ENCODE measurements at regions not wholly inside any gene's neighbourhood (a gene's known extent, or its start where the extent isn't known, plus 50 kb on each side); places are given as distances from the start of the nearest gene placed in this dataset.

DNA sequence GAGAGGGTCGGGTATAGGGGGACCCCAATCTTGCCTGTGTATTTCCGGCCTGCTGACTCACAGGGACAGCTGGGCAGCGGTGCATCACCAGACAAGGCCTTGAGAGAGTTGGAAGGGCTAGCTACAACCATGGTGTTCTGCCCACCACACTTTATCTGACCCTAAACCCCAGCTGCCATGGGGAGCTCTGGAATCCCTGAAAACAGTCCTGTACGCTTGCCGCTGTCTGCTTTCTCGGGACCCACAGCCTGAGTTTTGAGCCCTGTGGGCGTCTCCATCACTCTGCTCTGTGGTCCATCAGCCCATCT, 100.4 kb upstream of the GSE1 start:
- Histone ChIP-seq H3K9me3 (no peaks in the 10 kb centered on the region), H3K27ac (no peak overlapping the region), H3K4me3 (no peak overlapping the region), H3K36me3 (no peaks in the 10 kb centered on the region), H3K27me3 (no peaks in the 10 kb centered on the region), H3K4me1 (peaks cover 0 to 36% (median 19%) of the 10 kb centered on the region in 12 donors)
- intact Hi-C loops (cut with DNase I): no loop called here
- WGBS, 4 donors: 95 to 97% (median 95%) methylated on average over 7 of the region's 7 CpGs
- no peak for TF ChIP-seq CTCF (IDR thresholded peaks at IDR 0.05)
- TF ChIP-seq POLR2A (IDR thresholded peaks at IDR 0.05): no peak
- no peak for DNase-seq
- ATAC-seq: no peak

DNA sequence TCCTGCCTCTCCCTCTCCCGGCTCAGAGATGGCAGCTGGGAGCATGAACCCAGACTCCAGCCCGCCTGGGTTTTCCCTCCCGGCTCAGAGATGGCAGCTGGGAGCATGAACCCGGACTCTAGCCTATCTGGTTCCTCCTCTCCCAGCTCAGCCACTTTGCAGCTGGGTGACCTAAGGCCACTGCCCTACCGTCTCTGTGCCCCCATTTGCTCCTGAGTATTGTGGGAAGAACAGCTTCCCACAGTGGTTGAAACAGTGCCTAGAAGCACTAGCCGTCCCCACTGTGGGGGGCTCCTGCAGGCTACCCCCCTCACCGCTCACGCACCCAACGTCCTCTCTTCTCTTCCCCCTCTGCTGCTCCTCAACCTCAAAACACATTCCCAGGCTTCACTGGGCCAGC, 99.9 kb upstream of the GSE1 start:
- no peak overlapping the region for H3K27ac ChIP-seq
- H3K4me1 ChIP-seq: peaks cover 0 to 32% (median 18%) of the 10 kb centered on the region in 12 donors

GRCh38 chr16:85513649-85514048, 99.5 kb upstream of the GSE1 start:
- Histone ChIP-seq H3K4me3 (no peak overlapping the region), H3K27ac (peak overlapping the region in 2 of 12 donors; percentile 50 to 74), H3K4me1 (peaks cover 0 to 30% (median 18%) of the 10 kb centered on the region in 12 donors), H3K27me3 (no peaks in the 10 kb centered on the region), H3K9me3 (no peaks in the 10 kb centered on the region), H3K36me3 (no peaks in the 10 kb centered on the region)
- intact Hi-C loops (cut with DNase I): no loop called here
- no peak for TF ChIP-seq CTCF (IDR thresholded peaks at IDR 0.05)
- no peak for TF ChIP-seq POLR2A (IDR thresholded peaks at IDR 0.05)
- no peak for DNase-seq
- 79 to 95% (median 86%) methylated on average over 8 to 10 of the region's 10 CpGs for WGBS, 4 donors
- no peak for ATAC-seq

More for the DNA sequence above, 99.9 kb upstream of the GSE1 start:
- no peak for TF ChIP-seq POLR2A (IDR thresholded peaks at IDR 0.05)
- no peak for TF ChIP-seq CTCF (IDR thresholded peaks at IDR 0.05)
- DNase-seq (no peak), ATAC-seq (no peak)
- Histone ChIP-seq H3K27me3 (no peaks in the 10 kb centered on the region), H3K36me3 (no peaks in the 10 kb centered on the region), H3K4me3 (no peak overlapping the region), H3K9me3 (no peaks in the 10 kb centered on the region)
- 94 to 97% (median 95%) methylated on average over 9 of the region's 9 CpGs for WGBS, 4 donors
- intact Hi-C loops (cut with DNase I): no loop called here

GRCh38 chr16:85514295-85514597, 98.9 kb upstream of the GSE1 start:
- Histone ChIP-seq H3K27ac (peak overlapping the region in 11 of 12 donors; percentile 37 to 86 (median 67)), H3K4me1 (peaks cover 0 to 30% (median 18%) of the 10 kb centered on the region in 12 donors), H3K4me3 (no peak overlapping the region), H3K27me3 (no peaks in the 10 kb centered on the region), H3K9me3 (no peaks in the 10 kb centered on the region), H3K36me3 (no peaks in the 10 kb centered on the region)
- ATAC-seq (peak; percentile 87 to 93 (median 90)), DNase-seq (peak in 4 of 5 donors; percentile 76 to 84 (median 80))
- intact Hi-C loops (cut with DNase I): no loop called here
- TF ChIP-seq CTCF (IDR thresholded peaks at IDR 0.05) (peak in 3 of 12 donors; percentile 7 to 29 (median 28)), POLR2A (IDR thresholded peaks at IDR 0.05) (no peak)
- 4 to 48% (median 17%) methylated on average over 7 to 8 of the region's 8 CpGs for WGBS, 4 donors

Measured in heart left ventricle (tissue), 16 donors.